Body of pancreas (tissue), 4 donors: ENCODE measurements at regions not wholly inside any gene's neighbourhood (a gene's known extent, or its start where the extent isn't known, plus 50 kb on each side); places are given as distances from the start of the nearest gene placed in this dataset.

Source experiments
- ATAC-seq: fragments of 150-250 bp; one replicate; pipeline ENCODE4 v1.9.1; 2016
- DNase-seq, 4 donors: peaks; one replicate each; pipeline ENCODE4 v3.0.0-alpha.2; 2019
- H3K27ac ChIP-seq, 4 donors: fragments of 200-600 bp; sonication (generic); 1 replicate in 3 of 4; 2 replicates in 1 of 4; pipeline versions ENCODE4 v1.5.1 to v1.6.1; 2016 to 2019; ENCODE audit warnings: mild to moderate bottlenecking in 1 of 4, mixed read lengths in 1 of 4, moderate library complexity in 1 of 4
- H3K27me3 ChIP-seq, 2 donors: fragments of 200-600 bp; sonication (generic); one replicate each; pipeline ENCODE4 v1.6.0; 2016; ENCODE audit warnings: mild to moderate bottlenecking in 1 of 2
- H3K36me3 ChIP-seq, 2 donors: fragments of 200-600 bp; sonication (generic); replicated peaks in 1 of 2; 2 replicates each; pipeline ENCODE4 v1.5.1; 2016; ENCODE audit warnings: low read depth in 2 of 2; ENCODE audit not compliant: insufficient read depth in 1 of 2
- H3K4me1 ChIP-seq: fragments of 200-600 bp; sonication (generic); one replicate; pipeline ENCODE4 v1.6.0; 2016
- H3K4me3 ChIP-seq, 2 donors: fragments of 200-600 bp; sonication (generic); 1 replicate in 1 of 2; 2 replicates in 1 of 2; pipeline ENCODE4 v1.5.1; 2016 to 2019
- H3K9me3 ChIP-seq, 3 donors: fragments of 200-600 bp; sonication (generic); 1 replicate in 2 of 3; 2 replicates in 1 of 3; pipeline ENCODE4 v1.5.1; 2016
- POLR2A ChIP-seq, 3 donors: fragments of 450-650 bp; IDR thresholded peaks; one replicate each; pipeline ENCODE4 v1.6.1; 2016; ENCODE audit warnings: antibody characterized with exemption in 3 of 3, mild to moderate bottlenecking in 2 of 3
- WGBS, 2 donors: methylation state at CpG; one replicate each; pipeline ENCODE4 v1.1.5; 2017; 5-methylcytosine and 5-hydroxymethylcytosine counted together
- intact Hi-C: fragments of 100-400 bp; cut with DNase I; formaldehyde crosslinking; loops from one replicate; pipeline ENCODE4 v1.15.1; 2023
- TF ChIP-seq, protein P1 (sequence below), 7 experiments: fragments of 450-650 bp in 4 of 7; fragments of 200-600 bp in 3 of 7; sonication (generic) in 3 of 7; IDR thresholded peaks; one replicate each; pipeline ENCODE4 v1.5.1; 2016 to 2019; ENCODE audit warnings: antibody characterized with exemption in 7 of 7

DNA sequence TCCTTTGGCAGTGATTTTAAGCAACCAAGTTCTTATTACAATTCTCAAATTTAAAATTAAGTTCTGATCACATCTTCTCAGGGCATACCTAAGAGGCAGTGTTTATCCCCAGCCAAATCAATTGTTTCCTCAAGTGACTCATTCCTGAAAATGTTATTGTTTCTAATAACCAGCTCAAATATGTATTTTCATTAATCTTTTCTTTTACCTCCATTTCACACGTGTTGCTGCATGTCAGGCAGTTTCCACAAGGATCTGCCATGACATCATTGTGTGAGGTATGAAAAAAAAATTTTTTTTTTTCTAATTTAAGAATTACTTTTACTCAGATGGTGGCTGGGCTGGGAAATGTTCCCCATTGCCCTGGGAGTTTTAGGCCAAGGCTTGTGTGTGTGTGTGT is 113.0 kb upstream of the NTRK2 start:
- no peaks in the 10 kb centered on the region for H3K9me3 ChIP-seq
- no peaks in the 10 kb centered on the region for H3K27me3 ChIP-seq
- WGBS, 2 donors: 17 to 19% methylated on average over 1 of the region's 1 CpG
- intact Hi-C loops: no loop called here
- H3K4me3 ChIP-seq: no peak overlapping the region
- TF ChIP-seq, protein P1, sequence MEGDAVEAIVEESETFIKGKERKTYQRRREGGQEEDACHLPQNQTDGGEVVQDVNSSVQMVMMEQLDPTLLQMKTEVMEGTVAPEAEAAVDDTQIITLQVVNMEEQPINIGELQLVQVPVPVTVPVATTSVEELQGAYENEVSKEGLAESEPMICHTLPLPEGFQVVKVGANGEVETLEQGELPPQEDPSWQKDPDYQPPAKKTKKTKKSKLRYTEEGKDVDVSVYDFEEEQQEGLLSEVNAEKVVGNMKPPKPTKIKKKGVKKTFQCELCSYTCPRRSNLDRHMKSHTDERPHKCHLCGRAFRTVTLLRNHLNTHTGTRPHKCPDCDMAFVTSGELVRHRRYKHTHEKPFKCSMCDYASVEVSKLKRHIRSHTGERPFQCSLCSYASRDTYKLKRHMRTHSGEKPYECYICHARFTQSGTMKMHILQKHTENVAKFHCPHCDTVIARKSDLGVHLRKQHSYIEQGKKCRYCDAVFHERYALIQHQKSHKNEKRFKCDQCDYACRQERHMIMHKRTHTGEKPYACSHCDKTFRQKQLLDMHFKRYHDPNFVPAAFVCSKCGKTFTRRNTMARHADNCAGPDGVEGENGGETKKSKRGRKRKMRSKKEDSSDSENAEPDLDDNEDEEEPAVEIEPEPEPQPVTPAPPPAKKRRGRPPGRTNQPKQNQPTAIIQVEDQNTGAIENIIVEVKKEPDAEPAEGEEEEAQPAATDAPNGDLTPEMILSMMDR (IDR thresholded peaks at IDR 0.05): no peak
- TF ChIP-seq POLR2A (IDR thresholded peaks at IDR 0.05): no peak
- H3K4me1 ChIP-seq: no peaks in the 10 kb centered on the region
- ATAC-seq: no peak
- no peak overlapping the region for H3K27ac ChIP-seq
- no peaks in the 10 kb centered on the region for H3K36me3 ChIP-seq
- DNase-seq: no peak

DNA sequence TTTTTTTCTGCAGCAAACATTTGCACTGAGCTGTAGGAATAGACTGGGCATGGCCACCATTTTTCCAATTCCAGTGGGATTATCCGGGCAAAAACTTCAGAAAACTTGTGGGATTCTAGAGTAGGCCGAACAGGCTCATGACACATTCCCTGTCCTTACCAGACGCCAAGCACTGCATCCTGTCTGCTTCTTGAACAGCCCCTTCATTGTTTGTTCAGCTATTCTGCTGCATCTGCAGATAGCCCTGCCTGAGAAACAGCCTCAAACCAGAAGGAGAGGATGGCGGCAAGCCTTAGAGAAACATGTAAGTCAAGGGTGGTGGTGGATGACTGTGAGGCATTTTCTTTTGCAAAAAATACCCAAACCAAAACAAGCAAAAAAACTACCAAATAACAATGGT is 111.8 kb upstream of the NTRK2 start:
- ATAC-seq: no peak
- intact Hi-C loops: no loop called here
- H3K27me3 ChIP-seq: no peaks in the 10 kb centered on the region
- H3K36me3 ChIP-seq: no peaks in the 10 kb centered on the region
- H3K4me3 ChIP-seq: no peak overlapping the region
- WGBS, 2 donors: 51 to 57% methylated on average over 4 of the region's 4 CpGs
- H3K9me3 ChIP-seq: no peaks in the 10 kb centered on the region
- H3K4me1 ChIP-seq: no peaks in the 10 kb centered on the region
- H3K27ac ChIP-seq: no peak overlapping the region
- TF ChIP-seq, protein P1 (IDR thresholded peaks at IDR 0.05): no peak
- no peak for TF ChIP-seq POLR2A (IDR thresholded peaks at IDR 0.05)
- DNase-seq: no peak

DNA sequence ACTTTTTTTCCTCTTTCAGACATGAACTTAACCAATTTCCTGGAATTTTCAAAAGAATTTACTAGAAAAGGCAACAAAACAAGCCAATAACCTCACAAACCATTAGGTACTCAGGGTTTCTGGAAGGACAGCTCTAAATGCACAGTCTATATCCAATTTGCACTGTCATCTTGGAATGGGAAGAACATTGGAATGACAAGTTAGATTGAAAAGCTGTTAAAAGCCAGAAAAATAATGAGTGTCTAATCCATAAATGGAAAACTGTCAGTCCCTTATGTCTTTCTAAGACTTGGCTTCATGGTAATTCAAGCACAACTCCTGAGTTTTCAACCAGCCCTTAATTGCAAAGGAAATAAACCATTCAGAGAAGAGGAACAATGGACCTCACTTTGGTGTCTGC is 105.8 kb upstream of the NTRK2 start:
- H3K27ac ChIP-seq: no peak overlapping the region
- H3K27me3 ChIP-seq: no peaks in the 10 kb centered on the region
- no peaks in the 10 kb centered on the region for H3K4me1 ChIP-seq
- H3K4me3 ChIP-seq: no peak overlapping the region
- no peaks in the 10 kb centered on the region for H3K36me3 ChIP-seq
- ATAC-seq: no peak
- no peaks in the 10 kb centered on the region for H3K9me3 ChIP-seq
- no peak for DNase-seq
- intact Hi-C loops: no loop called here
- no peak for TF ChIP-seq POLR2A (IDR thresholded peaks at IDR 0.05)
- TF ChIP-seq, protein P1 (IDR thresholded peaks at IDR 0.05): no peak

DNA sequence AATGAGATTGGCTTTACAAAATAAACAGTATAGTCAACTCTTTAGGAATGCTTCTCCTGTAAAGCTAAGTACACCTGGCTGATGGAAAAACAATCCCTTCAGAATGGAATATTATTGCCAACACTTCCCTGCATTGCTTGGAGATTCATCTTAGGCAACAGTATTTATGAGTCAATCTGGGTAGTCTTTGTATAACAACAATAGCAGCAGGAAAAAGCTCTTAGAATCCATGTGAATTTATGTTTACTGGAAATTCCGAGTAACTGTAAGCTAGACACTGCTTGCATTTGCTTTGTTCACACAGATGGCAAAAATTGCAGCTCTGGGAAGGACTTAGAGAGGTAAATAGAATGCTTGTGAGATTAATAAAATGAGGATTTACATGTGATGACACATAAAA is 101.7 kb upstream of the NTRK2 start:
- no peaks in the 10 kb centered on the region for H3K27me3 ChIP-seq
- DNase-seq (no peak), ATAC-seq (no peak)
- no peak overlapping the region for H3K4me3 ChIP-seq
- TF ChIP-seq POLR2A (IDR thresholded peaks at IDR 0.05): no peak
- TF ChIP-seq, protein P1 (IDR thresholded peaks at IDR 0.05): no peak
- 28 to 29% methylated on average over 1 of the region's 1 CpG for WGBS, 2 donors
- intact Hi-C loops: no loop called here
- H3K4me1 ChIP-seq: no peaks in the 10 kb centered on the region
- H3K9me3 ChIP-seq: no peaks in the 10 kb centered on the region
- H3K27ac ChIP-seq: no peak overlapping the region
- no peaks in the 10 kb centered on the region for H3K36me3 ChIP-seq

DNA sequence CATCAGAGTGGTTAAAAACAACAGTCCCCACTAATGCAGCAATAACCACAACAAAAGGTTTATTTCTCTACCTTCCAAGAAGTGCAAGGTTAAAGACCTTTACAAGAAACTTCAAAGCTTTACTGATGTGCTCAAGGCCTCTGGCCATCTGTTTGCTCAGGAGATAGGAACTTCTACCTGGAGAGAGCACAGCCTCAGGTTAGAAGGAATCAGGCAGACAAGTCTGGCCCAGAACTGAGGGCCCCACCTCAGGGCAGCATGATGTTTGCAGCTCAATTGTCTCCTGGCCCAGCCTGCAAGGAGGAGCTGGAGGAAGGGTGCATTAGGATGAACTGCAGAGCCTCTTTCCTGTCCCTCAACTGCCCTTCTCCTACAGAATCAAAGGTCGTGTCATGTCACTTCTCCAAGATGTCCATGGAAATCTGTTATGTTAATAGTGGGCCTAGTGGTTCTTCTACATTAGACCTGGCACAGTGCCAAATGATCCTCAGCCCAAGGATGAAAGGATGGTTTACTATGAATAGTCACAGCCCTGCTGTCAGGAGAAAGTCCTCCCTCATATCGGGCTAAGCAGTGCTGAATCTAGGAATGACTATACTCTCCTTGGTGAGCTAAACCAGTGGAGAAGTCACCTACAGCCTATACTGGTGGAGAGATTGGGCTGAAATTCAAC is 98.9 kb upstream of the NTRK2 start:
- no peaks in the 10 kb centered on the region for H3K9me3 ChIP-seq
- WGBS, 2 donors: 71 to 74% methylated on average over 1 to 2 of the region's 2 CpGs
- no peak overlapping the region for H3K4me3 ChIP-seq
- no peaks in the 10 kb centered on the region for H3K4me1 ChIP-seq
- no peaks in the 10 kb centered on the region for H3K27me3 ChIP-seq
- DNase-seq: no peak
- intact Hi-C loops: no loop called here
- no peaks in the 10 kb centered on the region for H3K36me3 ChIP-seq
- H3K27ac ChIP-seq: no peak overlapping the region
- no peak for ATAC-seq
- TF ChIP-seq, protein P1 (IDR thresholded peaks at IDR 0.05): no peak
- TF ChIP-seq POLR2A (IDR thresholded peaks at IDR 0.05): no peak
